ENCODE measurements at regions not wholly inside any gene's neighbourhood (a gene's known extent, or its start where the extent isn't known, plus 50 kb on each side); places are given as distances from the start of the nearest gene placed in this dataset.

DNA sequence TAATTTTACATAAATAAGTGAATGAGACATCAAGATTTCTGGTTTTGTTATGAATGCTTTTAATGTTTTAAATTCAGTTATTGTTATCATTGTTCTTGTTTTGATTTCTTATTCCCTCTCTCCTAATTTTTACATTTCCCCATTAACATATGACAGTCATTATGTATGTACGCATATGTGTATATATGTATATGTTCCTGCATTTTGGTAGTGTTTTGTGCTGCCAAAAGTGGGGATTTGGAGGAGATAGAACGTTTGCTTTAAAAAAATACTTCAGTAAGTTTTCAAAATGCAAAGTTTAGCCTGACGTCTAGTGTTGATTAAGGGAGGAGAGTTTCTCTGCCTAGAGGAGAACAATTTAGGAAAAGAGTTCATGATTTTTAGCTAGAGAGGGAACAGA, 385.2 kb downstream of the EPHA4 start:
- DNase-seq (ENCODE audit: low spot score): no peak
- Histone ChIP-seq H3K4me3 (no peak overlapping the region), H3K27ac (no peak overlapping the region)
- TF ChIP-seq, protein P1, sequence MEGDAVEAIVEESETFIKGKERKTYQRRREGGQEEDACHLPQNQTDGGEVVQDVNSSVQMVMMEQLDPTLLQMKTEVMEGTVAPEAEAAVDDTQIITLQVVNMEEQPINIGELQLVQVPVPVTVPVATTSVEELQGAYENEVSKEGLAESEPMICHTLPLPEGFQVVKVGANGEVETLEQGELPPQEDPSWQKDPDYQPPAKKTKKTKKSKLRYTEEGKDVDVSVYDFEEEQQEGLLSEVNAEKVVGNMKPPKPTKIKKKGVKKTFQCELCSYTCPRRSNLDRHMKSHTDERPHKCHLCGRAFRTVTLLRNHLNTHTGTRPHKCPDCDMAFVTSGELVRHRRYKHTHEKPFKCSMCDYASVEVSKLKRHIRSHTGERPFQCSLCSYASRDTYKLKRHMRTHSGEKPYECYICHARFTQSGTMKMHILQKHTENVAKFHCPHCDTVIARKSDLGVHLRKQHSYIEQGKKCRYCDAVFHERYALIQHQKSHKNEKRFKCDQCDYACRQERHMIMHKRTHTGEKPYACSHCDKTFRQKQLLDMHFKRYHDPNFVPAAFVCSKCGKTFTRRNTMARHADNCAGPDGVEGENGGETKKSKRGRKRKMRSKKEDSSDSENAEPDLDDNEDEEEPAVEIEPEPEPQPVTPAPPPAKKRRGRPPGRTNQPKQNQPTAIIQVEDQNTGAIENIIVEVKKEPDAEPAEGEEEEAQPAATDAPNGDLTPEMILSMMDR (IDR thresholded peaks at IDR 0.05): no peak

DNA sequence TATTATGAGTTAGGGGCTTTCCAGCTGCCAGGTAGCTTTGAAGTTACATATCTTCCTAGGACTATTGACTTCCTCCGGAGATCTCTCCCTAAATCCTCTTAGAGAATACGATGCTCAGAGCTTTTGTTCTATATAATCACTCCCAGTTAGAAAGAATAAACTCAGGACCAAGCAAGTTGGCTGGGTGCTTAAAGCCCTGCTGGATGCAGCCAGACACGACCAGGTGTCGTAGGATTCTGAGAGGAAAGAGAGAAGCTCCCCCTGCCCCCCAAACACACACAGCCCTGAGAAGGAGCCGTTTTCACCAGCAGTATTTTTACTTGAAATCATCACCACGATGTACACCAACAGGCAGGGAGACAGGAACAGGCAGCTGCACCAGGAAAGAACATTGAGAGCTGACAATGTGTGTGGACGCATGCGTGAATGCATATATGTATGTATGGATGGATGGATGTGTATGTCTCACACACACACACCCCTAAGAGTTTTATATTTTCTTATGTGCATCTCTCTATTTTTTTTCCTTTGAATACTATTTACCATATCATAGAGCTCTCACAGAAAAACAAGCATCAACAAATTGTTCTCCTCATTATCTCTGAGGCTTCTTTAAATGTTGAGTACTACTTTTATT, 382.6 kb downstream of the EPHA4 start:
- DNase-seq (ENCODE audit: low spot score): no peak
- TF ChIP-seq, protein P1 (IDR thresholded peaks at IDR 0.05): no peak
- Histone ChIP-seq H3K4me3 (no peak overlapping the region), H3K27ac (no peak overlapping the region)

DNA sequence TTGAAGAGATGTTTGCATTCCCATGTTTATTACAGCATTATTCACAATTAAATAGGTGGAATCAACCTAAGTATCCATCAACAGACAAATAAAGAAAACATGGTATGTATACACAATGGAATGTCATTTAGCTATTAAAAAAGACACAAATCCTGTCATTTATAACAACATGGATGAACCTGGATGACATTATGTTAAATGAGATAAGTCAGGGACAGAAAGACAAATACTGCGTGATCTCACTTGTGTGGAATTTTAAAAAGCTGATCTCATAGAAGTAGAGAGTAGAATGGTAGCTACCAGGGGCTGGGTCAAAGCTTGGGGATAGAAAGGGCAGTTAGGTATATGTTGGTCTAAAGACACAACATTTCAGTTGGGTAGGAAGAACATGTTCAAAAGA, 376.3 kb downstream of the EPHA4 start:
- no peak for DNase-seq (ENCODE audit: low spot score)
- TF ChIP-seq, protein P1 (IDR thresholded peaks at IDR 0.05): no peak
- Histone ChIP-seq H3K4me3 (no peak overlapping the region), H3K27ac (no peak overlapping the region)

DNA sequence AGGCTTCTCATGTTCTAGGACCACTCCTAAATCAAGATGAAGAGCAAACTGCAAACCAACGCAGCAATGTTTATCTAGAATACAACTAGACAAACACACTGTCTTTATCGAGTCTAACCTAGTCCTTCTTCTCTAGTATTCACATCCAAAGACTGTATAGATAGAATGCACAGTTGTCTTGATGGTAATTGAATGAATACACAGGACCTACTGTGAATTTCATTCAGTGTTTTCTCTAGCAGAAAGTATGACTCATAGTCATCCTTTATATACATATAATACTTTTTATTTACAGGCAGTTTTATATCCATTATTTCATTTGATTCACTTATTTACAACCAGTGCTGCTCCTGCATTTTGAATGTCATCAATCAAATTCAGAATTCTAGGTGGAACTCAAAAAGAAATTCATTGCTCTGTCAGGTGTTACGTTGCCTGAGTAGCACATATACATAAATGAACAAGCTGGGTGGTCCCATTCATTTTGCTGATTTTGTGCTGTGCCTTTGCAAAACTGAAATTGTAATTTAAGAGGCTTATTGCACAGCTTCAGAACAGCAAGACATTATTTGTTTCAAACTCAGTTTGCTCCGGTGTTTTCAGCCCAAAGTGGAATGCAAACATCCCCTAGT, 374.8 kb downstream of the EPHA4 start:
- TF ChIP-seq, protein P1 (IDR thresholded peaks at IDR 0.05): no peak
- DNase-seq (ENCODE audit: low spot score): no peak
- Histone ChIP-seq H3K27ac (no peak overlapping the region), H3K4me3 (no peak overlapping the region)

DNA sequence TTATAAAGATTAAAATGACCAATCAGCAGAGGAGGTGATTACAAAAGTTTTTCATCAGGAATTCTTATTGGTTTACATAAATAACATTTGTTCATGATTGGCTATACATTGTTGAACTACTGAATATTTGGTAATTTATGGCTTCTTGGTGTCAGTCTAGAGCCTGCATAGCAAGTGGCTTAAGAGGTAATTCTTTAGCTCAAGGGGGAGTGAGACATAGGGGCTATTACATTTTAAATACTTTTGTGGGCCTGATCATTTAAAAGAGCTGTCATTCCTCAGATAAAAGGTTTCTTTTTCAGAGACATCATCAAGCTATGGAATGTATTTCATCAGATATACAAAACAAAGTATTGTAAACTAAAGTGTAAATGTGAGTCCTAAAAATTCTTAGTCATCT, 373.8 kb downstream of the EPHA4 start:
- no peak for DNase-seq (ENCODE audit: low spot score)

DNA sequence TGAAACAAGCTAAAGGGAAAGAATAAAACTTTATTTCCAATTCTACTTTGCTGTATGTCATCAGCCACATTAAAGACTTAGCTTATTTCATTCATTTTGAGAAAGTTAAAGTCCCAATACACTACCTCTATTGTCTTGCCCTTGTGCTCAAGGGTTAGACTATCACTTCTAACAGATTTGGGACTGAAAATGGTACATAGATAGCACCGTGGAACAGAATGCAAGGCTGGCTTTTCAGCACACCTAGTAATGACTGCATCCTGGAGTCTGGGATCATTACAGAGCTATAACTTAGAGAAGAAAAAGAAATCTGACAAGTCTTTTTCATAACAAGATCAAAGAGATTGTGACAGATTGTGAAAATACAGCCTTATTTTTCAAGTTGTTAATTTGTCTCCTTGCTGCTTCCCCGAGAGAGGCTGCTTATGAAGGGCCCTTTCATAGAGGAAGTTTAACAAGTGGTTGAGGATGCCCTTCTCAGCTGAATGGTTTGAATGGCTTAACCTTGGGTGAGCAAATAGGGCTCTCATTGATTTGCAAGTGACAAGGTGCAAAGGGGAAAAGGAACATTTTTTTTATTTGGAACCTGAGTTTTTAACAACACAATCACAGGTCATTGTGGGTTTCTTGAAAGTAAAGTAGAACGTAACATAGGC, 371.8 kb downstream of the EPHA4 start:
- Histone ChIP-seq H3K4me3 (no peak overlapping the region), H3K27ac (no peak overlapping the region)
- TF ChIP-seq, protein P1 (IDR thresholded peaks at IDR 0.05): no peak
- no peak for DNase-seq (ENCODE audit: low spot score)

More for the DNA sequence above, 373.8 kb downstream of the EPHA4 start:
- Histone ChIP-seq H3K4me3 (no peak overlapping the region), H3K27ac (no peak overlapping the region)
- TF ChIP-seq, protein P1 (IDR thresholded peaks at IDR 0.05): no peak

DNA sequence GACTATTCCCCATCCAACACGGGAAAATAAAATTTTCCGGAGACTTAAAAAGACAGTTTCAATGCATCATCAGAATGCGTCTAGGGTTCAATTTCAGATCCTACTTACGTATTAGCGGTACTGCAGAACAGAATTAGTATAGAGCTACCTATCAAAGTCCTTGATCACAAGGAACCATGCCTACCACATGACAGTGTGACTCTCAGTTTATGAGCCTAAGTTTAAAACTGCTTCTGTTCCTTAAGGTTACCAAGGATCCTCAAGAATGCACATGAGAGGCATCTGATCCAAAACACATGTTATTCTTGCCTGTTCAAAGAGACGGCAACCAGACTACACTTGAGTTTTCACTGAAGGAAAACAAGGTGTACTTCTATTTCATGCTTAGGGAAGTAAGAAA, 369.7 kb downstream of the EPHA4 start:
- H3K4me3 ChIP-seq: no peak overlapping the region
- TF ChIP-seq, protein P1 (IDR thresholded peaks at IDR 0.05): no peak
- DNase-seq (ENCODE audit: low spot score): no peak
- no peak overlapping the region for H3K27ac ChIP-seq
